Esophagus squamous epithelium (tissue), 4 donors: ENCODE measurements at regions not wholly inside any gene's neighbourhood (a gene's known extent, or its start where the extent isn't known, plus 50 kb on each side); places are given as distances from the start of the nearest gene placed in this dataset.

Experiments
- CTCF ChIP-seq, 6 experiments: fragments of 450-650 bp in 4 of 6; fragments of 200-600 bp in 2 of 6; sonication (generic) in 2 of 6; IDR thresholded peaks; one replicate each; pipeline ENCODE4 v1.5.1; 2016 to 2019; ENCODE audit warnings: antibody characterized with exemption in 6 of 6, mild to moderate bottlenecking in 4 of 6, moderate library complexity in 4 of 6
- POLR2A ChIP-seq, 4 donors: fragments of 450-650 bp; IDR thresholded peaks; one replicate each; pipeline ENCODE4 v1.6.1; 2017; ENCODE audit warnings: antibody characterized with exemption in 4 of 4, mild to moderate bottlenecking in 4 of 4, moderate library complexity in 3 of 4

- no peak for TF ChIP-seq CTCF (IDR thresholded peaks at IDR 0.05)
- TF ChIP-seq POLR2A (IDR thresholded peaks at IDR 0.05): no peak
Observed at GRCh38 chr20:24376311-24377099, 92.9 kb upstream of the SYNDIG1 start.
